SK-N-SH (cell line): ENCODE measurements at regions not wholly inside any gene's neighbourhood (a gene's known extent, or its start where the extent isn't known, plus 50 kb on each side); places are given as distances from the start of the nearest gene placed in this dataset.

Experiments
- GATA2 ChIP-seq: sonication (generic); formaldehyde crosslinking; IDR thresholded peaks from 2 replicates; pipeline ENCODE4 v1.5.0; 2020; ENCODE audit warnings: mild to moderate bottlenecking, missing genetic modification reagents
- MAX ChIP-seq: IDR thresholded peaks from 2 replicates; pipeline ENCODE4 v1.4.0; 2012; ENCODE audit warnings: low read depth
- POLR2AphosphoS5 ChIP-seq: IDR thresholded peaks from 2 replicates; pipeline ENCODE4 v1.6.1; 2012; ENCODE audit warnings: low read depth, low read length
- RAD21 ChIP-seq: IDR thresholded peaks from 2 replicates; pipeline ENCODE4 v1.6.1; 2012; ENCODE audit warnings: mild to moderate bottlenecking, low read length
- TEAD4 ChIP-seq: IDR thresholded peaks from 2 replicates; pipeline ENCODE4 v1.4.0; 2012; ENCODE audit warnings: mild to moderate bottlenecking, borderline replicate concordance; ENCODE audit not compliant: insufficient read depth
- TF ChIP-seq, protein P1 (sequence below): fragments of 200-600 bp; sonication (generic); IDR thresholded peaks from 2 replicates; pipeline ENCODE4 v1.6.1; 2017; ENCODE audit warnings: antibody characterized with exemption, mild to moderate bottlenecking, moderate library complexity
- TF ChIP-seq, protein P2 (sequence below): IDR thresholded peaks from 2 replicates; pipeline ENCODE4; 2012

DNA sequence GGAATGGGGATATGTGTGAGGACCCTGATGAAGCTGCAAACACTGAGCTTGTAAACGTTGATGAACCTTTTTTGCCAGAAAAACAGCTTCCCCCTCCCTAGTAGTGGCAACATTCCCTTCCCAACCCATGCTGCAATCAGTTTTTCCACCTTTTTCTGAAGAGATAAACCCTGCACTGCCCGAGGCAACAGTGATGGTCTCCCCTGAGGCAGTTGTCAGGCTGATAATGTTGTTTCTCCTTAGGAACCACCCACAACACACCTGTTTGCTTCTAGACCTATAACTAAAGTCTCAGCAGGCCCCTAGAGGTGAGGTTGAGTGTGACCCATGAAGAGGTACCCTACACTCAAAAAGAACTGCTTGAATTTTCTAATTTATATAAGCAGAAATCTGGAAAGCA lies 922.4 kb upstream of the ADGRL4 start:
- TF ChIP-seq, protein P1, sequence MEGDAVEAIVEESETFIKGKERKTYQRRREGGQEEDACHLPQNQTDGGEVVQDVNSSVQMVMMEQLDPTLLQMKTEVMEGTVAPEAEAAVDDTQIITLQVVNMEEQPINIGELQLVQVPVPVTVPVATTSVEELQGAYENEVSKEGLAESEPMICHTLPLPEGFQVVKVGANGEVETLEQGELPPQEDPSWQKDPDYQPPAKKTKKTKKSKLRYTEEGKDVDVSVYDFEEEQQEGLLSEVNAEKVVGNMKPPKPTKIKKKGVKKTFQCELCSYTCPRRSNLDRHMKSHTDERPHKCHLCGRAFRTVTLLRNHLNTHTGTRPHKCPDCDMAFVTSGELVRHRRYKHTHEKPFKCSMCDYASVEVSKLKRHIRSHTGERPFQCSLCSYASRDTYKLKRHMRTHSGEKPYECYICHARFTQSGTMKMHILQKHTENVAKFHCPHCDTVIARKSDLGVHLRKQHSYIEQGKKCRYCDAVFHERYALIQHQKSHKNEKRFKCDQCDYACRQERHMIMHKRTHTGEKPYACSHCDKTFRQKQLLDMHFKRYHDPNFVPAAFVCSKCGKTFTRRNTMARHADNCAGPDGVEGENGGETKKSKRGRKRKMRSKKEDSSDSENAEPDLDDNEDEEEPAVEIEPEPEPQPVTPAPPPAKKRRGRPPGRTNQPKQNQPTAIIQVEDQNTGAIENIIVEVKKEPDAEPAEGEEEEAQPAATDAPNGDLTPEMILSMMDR, result no peak
- no peak for TF ChIP-seq TEAD4
- TF ChIP-seq GATA2 (CRISPR knock-in tag), result no peak
- TF ChIP-seq, protein P2, sequence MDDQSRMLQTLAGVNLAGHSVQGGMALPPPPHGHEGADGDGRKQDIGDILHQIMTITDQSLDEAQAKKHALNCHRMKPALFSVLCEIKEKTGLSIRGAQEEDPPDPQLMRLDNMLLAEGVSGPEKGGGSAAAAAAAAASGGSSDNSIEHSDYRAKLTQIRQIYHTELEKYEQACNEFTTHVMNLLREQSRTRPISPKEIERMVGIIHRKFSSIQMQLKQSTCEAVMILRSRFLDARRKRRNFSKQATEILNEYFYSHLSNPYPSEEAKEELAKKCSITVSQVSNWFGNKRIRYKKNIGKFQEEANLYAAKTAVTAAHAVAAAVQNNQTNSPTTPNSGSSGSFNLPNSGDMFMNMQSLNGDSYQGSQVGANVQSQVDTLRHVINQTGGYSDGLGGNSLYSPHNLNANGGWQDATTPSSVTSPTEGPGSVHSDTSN, result no peak
- TF ChIP-seq RAD21, result no peak
- no peak for TF ChIP-seq POLR2AphosphoS5
- TF ChIP-seq MAX, result no peak
